Suprapubic skin (tissue), 4 donors: ENCODE measurements at regions not wholly inside any gene's neighbourhood (a gene's known extent, or its start where the extent isn't known, plus 50 kb on each side); places are given as distances from the start of the nearest gene placed in this dataset.

ENCODE experiments used
- DNase-seq, 2 donors: peaks; one replicate each; pipeline ENCODE4 v3.0.0-alpha.2; 2019; ENCODE audit warnings: low spot score in 2 of 2
- H3K27ac ChIP-seq: fragments of 200-600 bp; sonication (generic); one replicate; pipeline ENCODE4 v1.5.1; 2019
- H3K27me3 ChIP-seq: fragments of 200-600 bp; sonication (generic); one replicate; pipeline ENCODE4 v1.5.1; 2019
- H3K36me3 ChIP-seq: fragments of 200-600 bp; sonication (generic); one replicate; pipeline ENCODE4 v1.5.1; 2019
- H3K4me1 ChIP-seq: fragments of 200-600 bp; sonication (generic); one replicate; pipeline ENCODE4 v1.5.1; 2019
- H3K4me3 ChIP-seq: fragments of 200-600 bp; sonication (generic); one replicate; pipeline ENCODE4 v1.5.1; 2019; ENCODE audit warnings: mild to moderate bottlenecking
- H3K9me3 ChIP-seq: fragments of 200-600 bp; sonication (generic); one replicate; pipeline ENCODE4 v1.5.1; 2019
- CTCF ChIP-seq, 2 donors: fragments of 200-600 bp in 1 of 2; fragments of 450-650 bp in 1 of 2; sonication (generic) in 1 of 2; IDR thresholded peaks; one replicate each; pipeline ENCODE4 v1.5.1; 2016 to 2019; ENCODE audit warnings: antibody characterized with exemption in 2 of 2, mild to moderate bottlenecking in 1 of 2, moderate library complexity in 1 of 2
- EP300 ChIP-seq: sonication (generic); formaldehyde crosslinking; IDR thresholded peaks from one replicate; pipeline ENCODE4 v1.6.1; 2017; ENCODE audit warnings: antibody characterized with exemption
- POLR2A ChIP-seq, 2 donors: fragments of 450-650 bp; IDR thresholded peaks; one replicate each; pipeline ENCODE4 v1.6.1; 2017; ENCODE audit warnings: antibody characterized with exemption in 2 of 2, mild to moderate bottlenecking in 2 of 2, moderate library complexity in 2 of 2
- POLR2AphosphoS5 ChIP-seq, 3 donors: sonication (generic); formaldehyde crosslinking; IDR thresholded peaks; one replicate each; pipeline ENCODE4 v1.6.1; 2017; ENCODE audit warnings: antibody characterized with exemption in 3 of 3
- WGBS: methylation state at CpG from one replicate; pipeline ENCODE4 v1.1.5; 2018; 5-methylcytosine and 5-hydroxymethylcytosine counted together

GRCh38 chr5:175148636-175149172, 295.3 kb downstream of the DRD1 start:
- no peaks in the 10 kb centered on the region for H3K27me3 ChIP-seq
- no peak overlapping the region for H3K4me3 ChIP-seq
- 84% methylated on average over 8 of the region's 8 CpGs for WGBS
- no peaks in the 10 kb centered on the region for H3K4me1 ChIP-seq
- H3K9me3 ChIP-seq = peaks cover 12% of the 10 kb centered on the region
- no peak for DNase-seq
- TF ChIP-seq CTCF (IDR thresholded peaks at IDR 0.05) = no peak
- no peak for TF ChIP-seq POLR2A (IDR thresholded peaks at IDR 0.05)
- no peak for TF ChIP-seq EP300
- TF ChIP-seq POLR2AphosphoS5 (IDR thresholded peaks at IDR 0.05) = no peak
- H3K27ac ChIP-seq = no peak overlapping the region
- no peaks in the 10 kb centered on the region for H3K36me3 ChIP-seq

- H3K36me3 ChIP-seq = no peaks in the 10 kb centered on the region
- WGBS = 80% methylated on average over 5 of the region's 5 CpGs
- no peak for DNase-seq
- H3K9me3 ChIP-seq = peaks cover 11% of the 10 kb centered on the region
- TF ChIP-seq EP300 (no peak), POLR2AphosphoS5 (IDR thresholded peaks at IDR 0.05) (no peak), POLR2A (IDR thresholded peaks at IDR 0.05) (no peak), CTCF (IDR thresholded peaks at IDR 0.05) (no peak)
- no peak overlapping the region for H3K27ac ChIP-seq
- no peak overlapping the region for H3K4me3 ChIP-seq
- no peaks in the 10 kb centered on the region for H3K27me3 ChIP-seq
- H3K4me1 ChIP-seq = no peaks in the 10 kb centered on the region
Observed at GRCh38 chr5:175146733-175147132, 297.2 kb downstream of the DRD1 start.

GRCh38 chr5:175141421-175141820, 302.6 kb downstream of the DRD1 start:
- Histone ChIP-seq H3K4me3 (no peak overlapping the region), H3K27me3 (no peaks in the 10 kb centered on the region), H3K27ac (no peak overlapping the region), H3K36me3 (no peaks in the 10 kb centered on the region), H3K4me1 (no peaks in the 10 kb centered on the region), H3K9me3 (peaks cover 8% of the 10 kb centered on the region)
- TF ChIP-seq CTCF (IDR thresholded peaks at IDR 0.05) = no peak
- no peak for TF ChIP-seq POLR2A (IDR thresholded peaks at IDR 0.05)
- TF ChIP-seq EP300 = no peak
- TF ChIP-seq POLR2AphosphoS5 (IDR thresholded peaks at IDR 0.05) = no peak
- WGBS = 90% methylated on average over 1 of the region's 1 CpG
- DNase-seq = no peak

- DNase-seq = no peak
- no peak for TF ChIP-seq CTCF (IDR thresholded peaks at IDR 0.05)
- TF ChIP-seq EP300 = no peak
- TF ChIP-seq POLR2AphosphoS5 (IDR thresholded peaks at IDR 0.05) = no peak
- TF ChIP-seq POLR2A (IDR thresholded peaks at IDR 0.05) = no peak
- H3K4me1 ChIP-seq = no peaks in the 10 kb centered on the region
- H3K9me3 ChIP-seq = no peaks in the 10 kb centered on the region
- WGBS = 73% methylated on average over 5 of the region's 5 CpGs
- no peak overlapping the region for H3K4me3 ChIP-seq
- no peak overlapping the region for H3K27ac ChIP-seq
- H3K27me3 ChIP-seq = no peaks in the 10 kb centered on the region
- H3K36me3 ChIP-seq = no peaks in the 10 kb centered on the region
Observed at GRCh38 chr5:175133185-175133584, 310.8 kb downstream of the DRD1 start.

- no peak overlapping the region for H3K27ac ChIP-seq
- DNase-seq = no peak
- no peaks in the 10 kb centered on the region for H3K27me3 ChIP-seq
- H3K36me3 ChIP-seq = no peaks in the 10 kb centered on the region
- no peak for TF ChIP-seq EP300
- TF ChIP-seq POLR2AphosphoS5 (IDR thresholded peaks at IDR 0.05) = no peak
- TF ChIP-seq POLR2A (IDR thresholded peaks at IDR 0.05) = no peak
- no peak for TF ChIP-seq CTCF (IDR thresholded peaks at IDR 0.05)
- H3K9me3 ChIP-seq = no peaks in the 10 kb centered on the region
- WGBS = 31% methylated on average over 8 of the region's 8 CpGs
- H3K4me1 ChIP-seq = no peaks in the 10 kb centered on the region
- no peak overlapping the region for H3K4me3 ChIP-seq
Observed at GRCh38 chr5:175131432-175131831, 312.6 kb downstream of the DRD1 start.
